Ureter (tissue), 1 donor: ENCODE measurements at regions not wholly inside any gene's neighbourhood (a gene's known extent, or its start where the extent isn't known, plus 50 kb on each side); places are given as distances from the start of the nearest gene placed in this dataset.

Experiments used
- DNase-seq: peaks from one replicate; pipeline ENCODE4 v3.0.0-alpha.2; 2020; ENCODE audit warnings: low spot score
- donor health status: DM: yes; HTN: yes; CAD: no.

- no peak for DNase-seq
Measured at GRCh38 chr9:17018540-17019196, 116.2 kb upstream of the CNTLN start.

- no peak for DNase-seq
Measured at GRCh38 chr9:17017931-17018491, 116.8 kb upstream of the CNTLN start.

GRCh38 chr9:17013891-17014290 lies 120.9 kb upstream of the CNTLN start:
- no peak for DNase-seq

- DNase-seq = no peak
Measured at GRCh38 chr9:17013010-17013409, 121.8 kb upstream of the CNTLN start.

GRCh38 chr9:17011880-17012279 lies 123.0 kb upstream of the CNTLN start:
- no peak for DNase-seq

- DNase-seq = no peak
Measured at GRCh38 chr9:17009071-17009470, 125.8 kb upstream of the CNTLN start.

GRCh38 chr9:17005056-17005823 lies 129.6 kb upstream of the CNTLN start:
- DNase-seq = peak; percentile 59

- DNase-seq = no peak
Measured at GRCh38 chr9:17004500-17004899, 130.3 kb upstream of the CNTLN start.

- DNase-seq = no peak
Measured at GRCh38 chr9:17003576-17004240, 131.1 kb upstream of the CNTLN start.

GRCh38 chr9:16996901-16997491 lies 126.5 kb upstream of the BNC2 start:
- DNase-seq = no peak

GRCh38 chr9:16992138-16992537 lies 121.7 kb upstream of the BNC2 start:
- DNase-seq = no peak

- DNase-seq = no peak
Measured at GRCh38 chr9:16987026-16987425, 116.6 kb upstream of the BNC2 start.

GRCh38 chr9:16986556-16986955 lies 116.1 kb upstream of the BNC2 start:
- no peak for DNase-seq

- DNase-seq = peak; percentile 69
Measured at GRCh38 chr9:16985559-16986348, 115.3 kb upstream of the BNC2 start.

- DNase-seq = no peak
Measured at GRCh38 chr9:16982780-16983310, 112.4 kb upstream of the BNC2 start.

GRCh38 chr9:16976427-16976826 lies 106.0 kb upstream of the BNC2 start:
- no peak for DNase-seq

- DNase-seq = no peak
Measured at GRCh38 chr9:16974436-16974835, 104.0 kb upstream of the BNC2 start.

- DNase-seq = no peak
Measured at GRCh38 chr9:16970321-16970720, 99.9 kb upstream of the BNC2 start.

GRCh38 chr9:16964228-16964627 lies 93.8 kb upstream of the BNC2 start:
- no peak for DNase-seq

GRCh38 chr9:16960084-16960483 lies 89.6 kb upstream of the BNC2 start:
- no peak for DNase-seq

- DNase-seq = no peak
Measured at GRCh38 chr9:16959391-16959790, 88.9 kb upstream of the BNC2 start.
